ENCODE measurements at regions not wholly inside any gene's neighbourhood (a gene's known extent, or its start where the extent isn't known, plus 50 kb on each side); places are given as distances from the start of the nearest gene placed in this dataset.

DNA sequence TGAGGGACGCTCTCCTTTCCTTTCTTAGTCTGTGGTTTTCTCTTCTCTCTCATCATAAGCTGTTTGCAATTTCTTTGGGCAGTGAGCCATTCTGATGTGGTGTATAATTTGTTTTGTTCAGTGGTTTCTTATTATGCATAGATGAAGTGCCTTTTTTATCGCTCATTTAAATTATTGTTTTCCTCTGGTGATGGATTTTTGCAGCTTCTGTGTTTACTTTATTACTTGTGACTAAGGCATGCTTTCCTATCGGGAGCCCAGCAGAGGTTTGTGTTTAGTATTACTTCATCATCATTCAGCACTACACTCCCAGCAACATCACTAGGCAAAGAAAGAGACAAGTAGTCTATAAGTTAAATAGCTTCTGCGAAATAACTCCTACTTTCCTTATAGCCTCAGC lies 586.6 kb upstream of the NOVA1 start:
- Histone ChIP-seq H3K9me3 (ENCODE audit: control insufficient read depth, insufficient read depth, low read length) (no peaks in the 10 kb centered on the region; the same call in 1 of the 2 replicates), H3K27me3 (ENCODE audit: control insufficient read depth, insufficient read depth, low read length) (no peaks in the 10 kb centered on the region), H3K4me3 (ENCODE audit: low read depth, low read length) (no peak overlapping the region), H3K27ac (ENCODE audit: low read depth, low read length) (no peak overlapping the region)
- POLR2A ChIA-PET: no interaction called here
- CTCF ChIA-PET: no interaction called here
- TF ChIP-seq CTCF (IDR thresholded peaks at IDR 0.05; ENCODE audit: low read depth, low read length): no peak
- no peak for DNase-seq (ENCODE audit: low read depth, low spot score)

DNA sequence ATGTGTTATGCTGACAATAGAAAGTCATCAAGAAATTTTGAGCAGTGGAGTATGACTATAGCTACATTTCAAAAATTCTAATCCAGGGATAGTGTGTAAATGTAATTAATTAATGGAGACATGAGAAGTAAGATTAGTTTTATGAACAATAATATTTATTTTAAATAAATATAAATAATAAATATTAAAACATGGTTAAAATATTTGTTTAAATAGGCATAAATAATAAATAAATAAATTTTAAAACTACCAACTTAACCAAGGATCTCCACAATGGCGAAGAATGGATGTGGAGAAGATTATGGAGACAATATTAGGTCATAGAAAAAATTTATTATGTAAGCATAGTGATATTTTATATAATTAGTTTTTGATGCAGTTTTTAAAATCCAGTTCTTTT lies 588.2 kb upstream of the NOVA1 start:
- CTCF ChIA-PET: no interaction called here
- Histone ChIP-seq H3K27me3 (ENCODE audit: control insufficient read depth, insufficient read depth, low read length) (no peaks in the 10 kb centered on the region), H3K9me3 (ENCODE audit: control insufficient read depth, insufficient read depth, low read length) (peaks cover 3% of the 10 kb centered on the region; the same call in 1 of the 2 replicates), H3K27ac (ENCODE audit: low read depth, low read length) (no peak overlapping the region), H3K4me3 (ENCODE audit: low read depth, low read length) (no peak overlapping the region)
- no peak for DNase-seq (ENCODE audit: low read depth, low spot score)
- TF ChIP-seq CTCF (IDR thresholded peaks at IDR 0.05; ENCODE audit: low read depth, low read length): no peak
- POLR2A ChIA-PET: no interaction called here

DNA sequence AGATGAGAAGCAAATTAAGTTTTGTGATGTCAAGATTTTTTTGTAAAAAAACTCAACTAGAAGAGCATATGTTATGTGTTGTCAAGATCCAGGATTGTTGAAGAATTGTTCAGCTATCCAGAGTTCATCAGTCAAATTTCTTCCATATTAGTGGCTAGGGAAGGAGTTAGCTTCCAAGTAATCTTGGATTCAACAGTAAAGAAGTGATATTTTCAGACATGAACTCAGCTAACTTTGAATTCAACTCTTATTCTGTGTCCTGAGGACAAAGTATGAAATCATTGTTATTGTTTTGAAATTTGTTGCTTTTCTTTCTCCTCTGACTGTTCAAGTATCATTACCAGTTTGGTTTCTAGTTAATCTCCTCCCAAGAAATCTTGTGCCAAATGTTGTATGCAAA lies 589.3 kb upstream of the NOVA1 start:
- Histone ChIP-seq H3K27ac (ENCODE audit: low read depth, low read length) (no peak overlapping the region), H3K4me3 (ENCODE audit: low read depth, low read length) (no peak overlapping the region), H3K9me3 (ENCODE audit: control insufficient read depth, insufficient read depth, low read length) (peaks cover 5% of the 10 kb centered on the region; the same call in 1 of the 2 replicates), H3K27me3 (ENCODE audit: control insufficient read depth, insufficient read depth, low read length) (no peaks in the 10 kb centered on the region)
- ChIA-PET POLR2A (no interaction called here), CTCF (no interaction called here)
- TF ChIP-seq CTCF (IDR thresholded peaks at IDR 0.05; ENCODE audit: low read depth, low read length): no peak
- DNase-seq (ENCODE audit: low read depth, low spot score): no peak

- CTCF ChIA-PET: no interaction called here
Measured at GRCh38 chr14:27190296-27190695, 592.5 kb upstream of the NOVA1 start.

DNA sequence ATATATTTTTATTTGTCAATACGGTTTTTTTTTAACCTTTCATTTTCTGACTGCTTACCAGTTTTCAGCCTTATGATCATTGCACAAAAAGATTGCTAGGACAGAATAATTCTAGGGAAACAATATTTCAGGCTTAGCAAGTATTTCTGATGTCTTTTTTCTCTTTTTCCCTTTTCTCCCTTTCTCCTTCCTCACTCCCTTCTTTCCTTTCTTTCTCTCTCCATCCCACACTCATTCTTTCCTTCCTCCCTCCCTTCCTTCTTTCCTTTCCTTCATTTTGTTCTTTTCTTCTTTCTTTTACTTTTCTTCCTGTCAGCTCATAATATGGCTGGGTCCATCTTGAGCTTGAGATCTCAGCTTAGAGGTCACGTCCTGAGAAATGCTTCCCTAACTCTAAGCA lies 601.4 kb upstream of the NOVA1 start:
- Histone ChIP-seq H3K27me3 (ENCODE audit: control insufficient read depth, insufficient read depth, low read length) (no peaks in the 10 kb centered on the region), H3K9me3 (ENCODE audit: control insufficient read depth, insufficient read depth, low read length) (no peaks in the 10 kb centered on the region), H3K4me3 (ENCODE audit: low read depth, low read length) (no peak overlapping the region), H3K27ac (ENCODE audit: low read depth, low read length) (no peak overlapping the region)
- ChIA-PET POLR2A (no interaction called here), CTCF (no interaction called here)
- TF ChIP-seq CTCF (IDR thresholded peaks at IDR 0.05; ENCODE audit: low read depth, low read length): no peak
- DNase-seq (ENCODE audit: low read depth, low spot score): no peak

More at GRCh38 chr14:27190296-27190695, 592.5 kb upstream of the NOVA1 start:
- no peak for DNase-seq (ENCODE audit: low read depth, low spot score)
- Histone ChIP-seq H3K9me3 (ENCODE audit: control insufficient read depth, insufficient read depth, low read length) (peaks cover 5% of the 10 kb centered on the region; the same call in 1 of the 2 replicates), H3K4me3 (ENCODE audit: low read depth, low read length) (no peak overlapping the region), H3K27me3 (ENCODE audit: control insufficient read depth, insufficient read depth, low read length) (no peaks in the 10 kb centered on the region), H3K27ac (ENCODE audit: low read depth, low read length) (no peak overlapping the region)
- no peak for TF ChIP-seq CTCF (IDR thresholded peaks at IDR 0.05; ENCODE audit: low read depth, low read length)
- POLR2A ChIA-PET: no interaction called here
